ENCODE measurements at regions not wholly inside any gene's neighbourhood (a gene's known extent, or its start where the extent isn't known, plus 50 kb on each side); places are given as distances from the start of the nearest gene placed in this dataset.
"Not testable (repeated sequence)": the region's sequence is repeated elsewhere in the genome, so short reads cannot be mapped to it uniquely, and the experiment has no call there.

DNA sequence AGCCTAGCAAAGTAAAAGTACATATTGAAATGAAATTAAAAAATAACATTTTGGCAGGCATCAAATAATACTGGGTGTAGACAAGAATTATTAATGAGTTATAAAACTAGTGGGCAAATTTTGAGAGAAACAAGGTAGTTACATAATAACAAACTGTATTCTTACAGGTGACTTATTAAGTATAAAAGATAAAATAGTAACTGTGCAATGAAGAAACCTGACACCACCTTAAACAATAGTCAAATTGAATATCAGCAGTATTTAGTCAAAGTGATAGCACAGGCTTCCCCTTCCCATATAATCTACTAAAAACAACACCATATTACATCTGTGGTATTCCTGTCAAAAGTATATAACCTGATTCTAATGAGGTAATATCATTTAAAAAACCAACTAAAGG, 1099.8 kb upstream of the CRIM1 start:
- DNase-seq: no peak

DNA sequence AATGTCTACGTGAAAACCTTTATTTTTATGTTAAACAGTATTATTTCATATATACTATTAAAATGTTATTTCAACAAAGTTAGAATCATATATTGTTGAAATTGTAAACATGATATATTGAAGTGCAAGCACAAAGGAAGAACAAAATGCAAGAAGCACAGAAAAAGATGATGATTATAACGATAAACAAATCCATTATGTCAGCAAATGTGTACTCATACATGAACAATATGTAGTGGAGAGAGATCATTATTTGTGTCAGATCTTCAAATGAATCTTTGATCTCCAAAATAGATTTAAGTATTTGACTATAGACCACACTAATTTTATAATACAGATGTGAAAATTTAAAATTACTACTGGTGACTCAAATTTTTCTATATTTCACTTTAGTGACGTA, 1104.4 kb upstream of the CRIM1 start:
- no peak for DNase-seq

DNA sequence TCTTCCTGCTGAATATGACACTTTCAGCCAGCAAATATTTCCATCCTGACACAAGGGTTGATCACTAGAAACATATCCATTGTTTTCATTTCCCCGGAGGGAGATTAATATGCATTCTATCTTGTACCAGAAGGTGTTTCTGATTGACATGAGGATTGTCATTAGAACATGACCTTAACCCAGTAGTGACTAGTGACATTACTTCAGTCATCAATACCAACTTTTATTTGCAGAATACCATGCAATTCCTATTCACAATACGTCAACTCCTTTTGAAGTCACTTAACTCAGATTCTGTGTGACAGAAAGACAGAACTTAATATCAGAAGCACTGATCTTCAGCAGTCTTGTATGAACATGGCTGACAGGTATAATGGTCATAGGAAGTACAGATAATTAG, 1108.9 kb upstream of the CRIM1 start:
- DNase-seq: no peak

DNA sequence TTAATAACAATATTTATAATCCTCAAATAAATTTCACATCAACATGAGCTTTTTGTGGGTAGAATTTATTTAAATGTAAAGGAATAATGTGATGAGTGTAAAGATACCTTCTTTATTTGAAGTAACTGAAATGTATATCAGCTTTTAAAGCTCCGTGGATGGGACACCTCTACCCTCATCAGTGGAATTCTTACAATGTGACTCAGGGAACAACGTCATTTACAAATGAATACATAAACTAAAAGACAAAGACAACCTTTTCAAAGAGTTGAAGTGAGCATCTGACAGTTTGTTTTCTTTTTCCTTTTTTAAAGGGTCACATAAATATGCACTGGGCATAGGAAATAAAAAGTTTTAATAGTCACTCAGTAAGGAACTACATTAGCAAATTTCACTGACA, 1127.0 kb upstream of the CRIM1 start:
- DNase-seq: no peak

DNA sequence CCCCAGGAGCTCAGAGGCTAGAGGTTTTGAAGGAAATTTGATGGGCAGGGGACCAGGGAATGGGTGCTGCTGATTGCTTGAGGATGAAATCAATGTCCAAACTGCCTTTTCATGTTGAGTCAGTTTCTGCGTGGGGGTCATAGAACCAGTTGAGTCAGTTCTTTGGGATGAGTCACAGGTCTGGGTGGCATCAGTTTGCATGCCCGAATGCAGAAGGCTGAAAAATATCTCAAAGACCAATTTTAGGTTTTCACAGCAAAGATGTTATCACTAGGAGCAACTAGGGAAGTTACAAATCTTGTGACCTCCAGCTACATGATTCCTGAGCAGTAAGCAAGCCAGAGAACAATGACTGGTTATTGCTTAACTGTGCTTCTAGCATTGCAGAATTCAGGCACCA, 1135.1 kb upstream of the CRIM1 start:
- DNase-seq: no peak

DNA sequence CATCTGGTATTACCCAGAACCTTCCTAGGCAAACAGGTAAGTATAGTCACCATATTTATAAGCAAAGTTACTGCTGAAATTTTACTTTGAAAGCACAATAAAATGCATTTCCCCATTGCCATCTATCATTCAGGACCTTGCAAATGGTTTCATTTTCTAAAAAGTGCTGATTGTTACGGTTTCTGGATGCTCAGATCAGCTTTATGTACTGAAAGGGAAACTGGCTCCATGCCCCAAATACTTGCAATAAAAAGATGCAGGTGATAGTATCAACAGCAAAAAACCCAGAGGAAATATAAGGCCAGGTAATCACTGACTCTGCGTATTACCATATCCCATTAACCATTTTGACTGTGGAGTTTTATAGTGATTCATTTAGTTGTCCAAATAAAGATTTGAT, 1150.7 kb upstream of the CRIM1 start:
- DNase-seq: no peak

DNA sequence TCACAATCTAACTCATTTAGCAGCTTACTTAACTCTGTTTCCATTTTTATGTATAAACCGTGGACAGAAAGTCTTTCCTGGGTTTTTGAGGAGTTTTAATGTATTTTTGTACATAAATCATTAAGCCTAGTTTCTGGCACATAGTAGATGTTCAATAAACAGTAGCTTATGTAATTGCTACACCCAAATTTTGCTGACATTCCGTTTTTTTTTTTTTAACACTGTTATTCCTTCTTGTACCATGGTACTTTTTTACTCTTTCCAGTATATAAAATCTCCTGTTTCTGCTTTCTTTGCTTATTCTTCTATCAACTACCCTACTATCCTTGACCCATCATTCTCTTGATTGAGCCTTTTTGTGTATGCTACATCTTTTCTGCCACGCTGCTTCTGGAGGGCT, 1151.3 kb upstream of the CRIM1 start:
- no peak for DNase-seq

DNA sequence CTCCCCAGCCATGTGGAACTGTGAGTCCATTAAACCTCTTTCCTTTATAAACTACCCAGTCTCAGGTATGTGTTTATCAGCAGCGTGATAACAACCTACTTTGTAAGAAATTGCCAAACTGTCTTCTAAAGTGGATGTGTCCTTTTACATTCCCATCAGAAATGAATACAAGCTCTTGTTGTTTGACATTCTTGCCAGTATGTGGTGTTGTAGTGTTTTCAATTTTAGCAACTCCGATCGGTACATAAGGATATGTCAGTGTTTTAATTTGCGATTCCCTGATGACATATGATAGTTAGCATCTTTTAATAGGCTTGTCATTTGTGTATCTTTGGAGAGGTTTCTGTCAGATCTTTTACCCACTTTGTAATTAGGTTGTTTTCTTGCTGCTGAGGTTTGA, 1156.3 kb upstream of the CRIM1 start:
- DNase-seq: no peak

DNA sequence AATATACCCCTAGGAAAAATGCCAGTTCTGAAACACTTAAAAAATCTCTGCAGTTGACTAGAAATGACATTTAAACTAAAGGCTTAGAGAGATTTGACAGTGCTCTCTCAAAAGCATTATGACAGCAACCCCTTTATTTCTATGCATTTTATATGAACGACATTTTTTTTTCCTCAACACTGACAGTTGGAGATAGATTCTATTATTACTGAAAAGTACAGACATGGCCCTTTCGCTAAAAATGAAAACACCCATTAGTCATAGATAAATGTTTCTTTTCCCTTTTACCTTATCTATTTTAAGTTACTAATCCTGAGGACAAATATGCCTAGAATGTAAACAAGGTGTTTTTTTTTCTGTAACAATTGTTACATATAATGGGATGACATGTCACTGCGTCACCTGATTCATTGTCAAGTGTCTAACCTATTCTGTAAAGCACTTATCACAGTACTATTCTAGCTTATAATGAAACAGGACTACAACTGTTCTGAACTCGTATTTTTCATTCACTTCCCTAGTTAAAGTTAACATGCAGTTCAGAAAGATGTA, 1169.6 kb upstream of the CRIM1 start:
- no peak for DNase-seq

DNA sequence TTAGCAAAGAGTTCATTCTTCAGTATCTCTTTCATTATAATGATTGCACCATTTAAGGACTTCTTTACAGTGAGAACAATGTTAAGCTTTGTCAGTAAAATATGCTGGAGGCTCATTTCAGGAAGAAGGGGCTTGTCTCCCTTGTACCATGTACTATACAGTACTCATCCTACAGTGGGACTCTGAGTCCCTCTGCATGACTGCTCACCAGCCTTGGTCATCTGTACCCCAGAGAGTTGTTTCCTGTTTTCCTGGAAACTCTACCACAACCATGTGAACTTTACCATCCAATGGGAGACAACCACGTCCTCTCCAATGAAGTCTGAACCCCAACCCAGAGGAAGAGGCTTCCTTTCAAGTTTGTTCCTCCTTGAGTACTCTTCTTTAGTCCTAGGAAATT, 1171.1 kb upstream of the CRIM1 start:
- DNase-seq: no peak

DNA sequence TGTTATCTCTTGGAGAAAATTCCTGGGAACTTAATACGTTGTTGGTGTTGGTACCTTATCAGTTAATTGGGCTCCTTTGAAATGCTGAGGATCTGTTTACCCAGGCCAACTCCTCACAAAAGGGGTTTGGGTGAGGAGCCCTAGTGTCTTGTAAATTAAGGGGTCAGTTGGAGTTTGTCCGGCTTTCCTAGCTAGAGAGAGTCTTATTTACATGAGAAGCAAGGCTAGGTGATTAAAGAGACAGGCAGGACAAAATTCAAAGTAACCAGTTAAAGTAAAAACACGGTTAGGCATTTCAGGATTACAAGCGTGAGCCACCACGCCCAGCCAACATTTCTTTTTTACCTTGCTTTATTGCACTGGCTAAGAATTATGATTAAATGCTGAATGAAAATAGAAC, 1178.9 kb upstream of the CRIM1 start:
- not testable (repeated sequence) for DNase-seq

DNA sequence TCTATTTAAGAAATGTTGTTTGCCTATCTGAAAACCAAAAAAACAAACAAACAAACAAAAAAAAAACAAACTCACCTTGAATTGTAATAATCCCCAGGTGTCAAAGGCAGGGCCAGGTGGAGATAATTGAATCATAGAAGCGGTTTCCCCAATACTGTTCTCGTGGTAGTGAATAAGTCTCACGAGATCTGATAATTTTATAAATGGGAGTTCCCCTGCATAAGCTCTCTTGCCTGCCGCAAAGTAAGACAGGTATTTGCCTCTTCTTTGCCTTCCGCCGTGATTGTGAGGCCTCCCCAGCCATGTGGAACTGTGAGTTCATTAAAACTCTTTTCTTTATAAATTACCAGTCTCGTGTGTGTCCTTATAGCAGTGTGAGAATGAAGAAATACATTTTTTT, 1180.7 kb upstream of the CRIM1 start:
- no peak for DNase-seq

DNA sequence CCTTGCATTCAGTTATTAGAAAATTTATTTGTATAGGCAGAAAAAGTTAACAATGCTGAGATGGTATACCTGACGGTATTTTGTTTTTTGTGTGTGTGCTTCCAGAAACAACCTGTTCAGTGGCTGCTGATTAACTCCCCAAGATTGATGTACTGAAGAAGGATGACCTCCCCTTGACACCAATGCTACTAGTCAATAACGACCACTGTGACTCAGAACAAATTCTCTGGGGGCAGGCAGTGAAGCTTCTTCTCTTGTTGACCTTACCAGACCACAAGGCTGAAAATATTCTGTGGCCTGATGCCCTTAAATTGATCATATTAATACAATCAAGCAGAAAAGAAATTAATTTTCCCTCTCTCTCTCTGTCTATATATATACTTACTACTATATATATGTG, 1182.9 kb upstream of the CRIM1 start:
- DNase-seq: no peak

DNA sequence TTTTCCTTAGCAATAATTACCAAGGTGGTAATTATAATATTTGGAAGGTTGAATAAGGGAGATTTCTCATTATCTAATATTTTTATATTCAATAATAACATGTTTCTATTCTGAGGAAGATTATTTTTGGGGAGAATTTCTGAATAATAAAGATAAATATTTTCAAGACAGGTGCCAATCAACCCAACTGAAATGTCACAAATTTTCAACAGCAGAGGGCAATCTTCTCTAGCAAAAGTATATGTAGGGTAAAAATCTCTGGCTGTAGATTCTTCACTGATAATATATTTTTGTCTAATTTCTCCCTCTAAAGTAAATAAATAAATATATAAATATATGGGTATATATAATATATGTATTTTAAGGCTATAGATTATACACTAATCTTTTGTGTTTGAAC, 1187.2 kb upstream of the CRIM1 start:
- DNase-seq: no peak

DNA sequence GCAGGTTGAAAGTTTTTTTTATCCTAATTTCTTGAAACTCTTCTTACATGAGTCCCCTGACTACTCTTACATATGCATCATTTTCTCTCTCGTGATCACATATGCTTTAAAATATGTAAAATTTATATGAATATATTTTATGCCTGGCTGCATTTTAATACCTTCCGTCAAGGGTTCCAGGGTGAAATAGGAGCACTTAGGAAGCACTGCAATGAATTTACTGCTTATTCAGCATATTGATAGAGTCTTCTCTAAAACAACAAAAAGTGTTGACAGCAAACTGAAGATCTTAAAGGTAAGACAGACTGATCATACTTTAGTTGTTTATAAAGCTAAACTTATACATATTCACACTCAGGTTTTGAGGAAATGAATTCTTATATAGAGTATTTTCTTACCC, 1191.6 kb upstream of the CRIM1 start:
- DNase-seq: no peak

DNA sequence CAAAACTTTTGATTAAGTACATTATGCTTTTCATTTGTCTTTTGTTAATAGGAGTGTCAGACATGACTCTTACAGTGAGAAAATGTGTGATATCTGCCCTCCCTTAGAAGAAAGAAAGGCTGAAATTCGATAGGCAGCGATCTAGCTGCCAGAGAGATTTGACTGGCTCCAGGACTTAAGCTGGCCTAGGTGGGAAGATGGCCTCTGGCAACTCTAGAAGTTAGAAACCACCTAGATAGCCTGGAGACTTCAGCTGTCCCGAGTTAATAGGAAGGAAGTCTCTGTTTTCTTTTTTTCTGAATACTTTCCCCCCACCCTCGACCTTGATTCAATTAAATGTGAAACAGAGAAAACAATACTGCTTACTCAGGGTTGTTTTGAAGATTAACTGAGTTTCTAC, 1194.7 kb upstream of the CRIM1 start:
- no peak for DNase-seq

DNA sequence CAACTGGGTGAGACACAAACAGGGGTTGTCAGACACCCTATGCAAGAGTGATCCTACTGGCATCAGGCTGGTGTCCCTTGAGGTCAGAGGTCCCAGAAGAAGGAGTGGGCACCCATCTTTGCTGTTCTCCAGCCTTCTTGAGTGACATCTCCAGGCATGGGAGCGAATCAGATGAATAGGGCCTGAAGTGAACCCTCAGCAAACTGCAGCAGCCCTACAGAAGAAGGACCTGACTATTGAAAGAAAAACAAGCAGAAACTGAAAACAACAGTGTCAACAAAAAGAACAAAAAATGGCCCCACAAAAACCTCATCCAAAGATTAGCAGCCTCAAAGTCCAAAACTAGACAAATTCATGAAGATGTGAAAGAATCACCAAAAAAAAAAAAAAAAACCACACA, 1229.7 kb upstream of the CRIM1 start:
- no peak for DNase-seq

DNA sequence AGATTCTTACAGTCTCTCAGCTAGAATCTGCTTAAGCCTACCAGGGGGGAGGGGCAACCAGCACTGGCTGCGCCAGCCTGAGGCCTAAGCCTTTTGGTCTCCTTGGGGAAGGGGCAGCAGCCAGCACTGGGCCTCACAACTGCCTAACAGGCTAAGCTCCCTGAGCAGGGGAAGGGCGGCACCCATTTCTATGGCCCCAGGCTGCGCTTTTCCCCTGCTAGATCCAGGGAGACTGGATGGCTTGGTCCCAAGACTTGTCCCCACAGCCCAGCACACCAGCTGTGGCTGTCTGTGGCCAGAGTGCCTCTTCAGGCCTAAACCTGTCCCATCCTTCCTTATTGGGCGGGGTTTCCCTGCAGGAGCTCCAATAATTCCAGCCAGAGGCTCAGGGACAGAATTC, 1230.3 kb upstream of the CRIM1 start:
- DNase-seq: no peak

DNA sequence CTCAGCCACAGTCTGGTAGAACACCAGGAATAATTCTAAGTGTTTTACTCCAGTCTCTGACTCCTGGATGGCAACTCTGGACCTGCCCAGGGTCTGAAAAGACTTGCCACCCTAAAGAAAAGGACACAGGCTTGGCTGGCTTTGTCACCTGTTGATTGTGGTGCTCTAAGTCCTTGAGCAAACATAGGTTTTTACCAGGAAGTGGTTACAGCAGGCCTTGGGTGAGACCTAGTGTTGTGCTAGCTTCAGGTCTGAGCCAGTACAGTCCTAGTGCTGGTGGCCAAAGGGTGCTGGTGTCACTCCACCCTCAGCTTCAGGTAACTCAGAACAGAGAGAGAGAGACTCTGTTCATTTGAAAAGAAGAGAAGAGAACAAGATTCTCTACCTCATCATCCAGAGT, 1239.4 kb upstream of the CRIM1 start:
- no peak for DNase-seq

DNA sequence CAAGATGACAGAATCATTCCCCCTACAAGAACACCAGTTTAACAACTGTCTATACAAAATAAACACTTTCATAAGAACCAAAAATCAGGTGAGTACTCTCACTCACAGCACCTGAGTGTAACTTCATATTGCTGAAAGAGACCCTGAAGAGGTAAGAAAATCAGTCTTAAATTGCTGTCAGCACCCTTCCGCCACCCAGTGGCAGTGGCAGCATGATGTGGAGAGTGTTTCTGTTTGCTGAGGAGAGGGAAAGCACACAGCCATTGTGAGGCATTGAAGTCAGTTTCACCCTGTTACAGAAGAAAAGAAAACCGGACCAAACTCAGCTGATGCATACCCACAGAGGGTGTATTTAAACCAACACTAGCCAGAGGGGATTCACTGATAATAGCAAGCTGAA, 1240.8 kb upstream of the CRIM1 start:
- no peak for DNase-seq

DNA sequence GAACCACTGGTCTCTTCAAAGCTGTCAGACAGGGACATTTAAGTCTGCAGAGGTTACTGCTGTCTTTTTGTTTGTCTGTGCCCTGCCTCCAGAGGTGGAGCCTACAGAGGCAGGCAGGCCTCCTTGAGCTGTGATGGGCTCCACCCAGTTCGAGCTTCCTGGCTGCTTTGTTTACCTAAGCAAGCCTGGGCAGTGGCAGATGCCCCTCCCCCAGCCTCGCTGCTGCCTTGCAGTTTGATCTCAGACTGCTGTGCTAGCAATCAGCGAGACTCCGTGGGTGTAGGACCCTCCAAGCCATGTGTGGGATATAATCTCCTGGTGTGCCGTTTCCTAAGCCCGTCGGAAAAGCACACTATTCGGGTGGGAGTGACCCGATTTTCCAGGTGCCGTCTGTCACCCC, 1243.2 kb upstream of the CRIM1 start:
- DNase-seq: not testable (repeated sequence)

DNA sequence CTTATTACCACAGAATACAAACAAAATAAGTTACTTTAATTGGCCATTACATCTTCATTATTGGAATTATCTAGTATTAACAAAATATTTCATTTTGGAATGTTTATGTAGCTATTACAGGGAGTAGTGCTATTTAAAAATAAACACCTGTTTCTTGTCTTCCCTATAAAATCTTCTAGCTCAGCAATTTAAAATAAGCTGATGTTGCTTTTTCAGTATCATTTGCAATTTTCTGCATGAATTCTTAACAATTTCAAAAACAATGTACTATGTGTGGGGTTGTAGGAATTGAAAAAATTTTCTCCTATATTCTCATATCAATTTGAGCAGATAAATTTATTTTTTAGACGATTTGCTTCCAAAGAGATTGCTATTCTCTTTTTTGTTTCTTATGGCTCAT, 1251.3 kb upstream of the CRIM1 start:
- DNase-seq: no peak

DNA sequence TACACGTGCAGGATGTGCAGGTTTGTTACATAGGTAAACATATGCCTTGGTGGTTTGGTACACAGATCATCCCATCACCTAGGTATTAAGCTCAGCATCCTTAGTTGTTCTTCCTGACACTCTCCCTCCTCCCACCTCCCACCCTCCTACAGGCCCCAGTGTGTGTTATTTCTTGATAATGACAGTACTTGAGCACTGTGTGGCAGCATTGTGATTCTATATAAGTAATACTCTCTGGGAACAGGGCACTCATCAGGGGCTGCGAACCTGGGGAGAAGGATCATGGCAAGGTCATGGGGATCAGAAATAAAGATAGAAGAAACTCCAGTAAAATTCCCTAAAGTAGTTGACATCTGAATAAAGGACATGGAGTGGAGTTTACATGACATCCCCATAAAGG, 1256.2 kb upstream of the CRIM1 start:
- DNase-seq: no peak

DNA sequence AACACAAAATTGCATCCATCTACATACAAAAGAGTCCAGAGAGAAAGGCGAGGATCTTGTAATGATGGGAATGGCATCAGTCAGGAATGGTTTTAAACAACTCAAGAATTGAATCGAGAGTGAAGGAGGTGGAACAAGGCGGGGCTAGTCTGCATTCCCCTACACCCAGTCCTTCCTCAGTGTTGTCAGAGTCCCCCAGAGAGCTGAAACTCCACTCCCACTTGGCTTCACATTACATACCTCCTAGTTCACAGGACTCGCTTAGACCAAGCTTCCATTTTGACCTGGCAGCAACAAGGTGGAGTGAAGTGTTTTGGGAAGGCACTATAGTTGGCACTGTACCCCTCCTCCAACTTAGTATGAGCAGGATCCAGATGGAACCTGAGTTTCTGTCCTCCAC, 1273.5 kb upstream of the CRIM1 start:
- no peak for DNase-seq

DNA sequence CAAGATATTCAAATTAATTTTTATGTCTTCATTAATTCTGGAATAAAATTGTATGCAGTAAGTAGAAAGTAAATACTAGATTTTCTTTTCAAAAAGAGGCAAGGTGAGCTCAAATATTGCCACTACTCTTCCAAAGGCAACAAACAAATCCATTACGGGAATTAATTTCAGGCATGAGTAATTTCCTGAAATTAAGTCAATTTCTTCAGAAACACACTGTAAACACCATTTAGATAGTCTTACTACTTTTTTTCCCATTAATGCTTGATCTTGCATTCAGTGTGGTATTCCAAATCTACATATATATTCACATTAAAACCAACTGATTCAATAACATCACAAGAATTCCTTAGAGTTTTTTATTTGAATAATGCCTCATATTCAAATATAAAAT, 1274.0 kb upstream of the CRIM1 start:
- DNase-seq: no peak

DNA sequence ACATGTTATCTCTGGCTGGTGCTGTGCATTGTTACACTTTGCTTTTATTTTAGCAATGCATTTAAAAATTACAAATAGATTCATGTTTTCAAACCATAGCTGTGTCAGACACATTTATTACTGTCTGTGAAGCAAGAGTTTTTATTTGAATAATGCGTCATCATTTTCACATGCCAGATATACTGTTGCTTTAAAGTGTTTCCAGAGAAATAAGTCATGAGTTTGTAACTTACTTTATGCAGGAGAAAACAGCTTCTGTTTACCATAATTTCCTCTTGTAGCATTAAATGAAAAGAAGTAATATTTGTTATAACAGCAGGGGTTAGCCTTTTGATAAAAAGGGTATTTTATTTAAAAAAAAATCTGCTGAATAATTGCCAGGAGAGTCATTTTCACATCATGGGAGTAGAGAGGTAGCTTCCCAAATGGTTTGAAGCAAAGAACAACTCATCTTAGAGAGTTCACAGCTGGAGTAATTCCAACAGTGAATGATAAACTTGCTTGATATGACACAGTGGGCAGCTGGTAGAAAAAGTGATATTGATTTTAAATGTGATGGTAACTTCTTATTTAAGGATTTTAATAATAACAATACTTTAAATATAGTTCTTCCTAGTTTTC, 1274.5 kb upstream of the CRIM1 start:
- DNase-seq: no peak

All from inflammatory macrophage treated with lipopolysaccharide for 4 hours (primary cell).